GM10248 (cell line): ENCODE measurements at regions not wholly inside any gene's neighbourhood (a gene's known extent, or its start where the extent isn't known, plus 50 kb on each side); places are given as distances from the start of the nearest gene placed in this dataset.

ENCODE experiments used
- CTCF ChIA-PET: fragments of 300-600 bp; sonication (Branson Sonifier 250); formaldehyde crosslinking; extraction: SDS; loops from one replicate; lab custom pipeline; 2021; ENCODE audit warnings: antibody characterized with exemption; lab: Yijun Ruan, JAX
- POLR2A ChIA-PET: fragments of 350-650 bp; sonication (Branson Sonifier 250); formaldehyde crosslinking; extraction: SDS; loops from one replicate; lab custom pipeline; 2020; ENCODE audit warnings: antibody characterized with exemption; lab: Yijun Ruan, JAX
- DNase-seq: peaks from one replicate; pipeline ENCODE4 v3.0.0; 2012; ENCODE audit errors: extremely low spot score
- CTCF ChIP-seq: IDR thresholded peaks from 2 replicates; pipeline ENCODE4 v1.5.1; 2012; ENCODE audit warnings: mild to moderate bottlenecking, low read depth; ENCODE audit errors: extremely low read depth, missing control alignments, control extremely low read depth

- no peak for TF ChIP-seq CTCF
- CTCF ChIA-PET: no interaction called here
- POLR2A ChIA-PET: no interaction called here
- no peak for DNase-seq
Observed at GRCh38 chr18:41395695-41396094, 559.3 kb upstream of the PIK3C3 start.

- ChIA-PET POLR2A (no interaction called here), CTCF (interaction anchor here (1.0 kb wide), 1 partner anchor 12 kb away, joined by 3 read pairs; no protein-coding TSS in a partner anchor)
- TF ChIP-seq CTCF: peak; percentile 47
- DNase-seq: peak; percentile 17
Observed at GRCh38 chr18:41391616-41392595, 563.1 kb upstream of the PIK3C3 start.

GRCh38 chr18:41390309-41390708, 564.7 kb upstream of the PIK3C3 start:
- DNase-seq: no peak

GRCh38 chr18:41378598-41378997, 576.4 kb upstream of the PIK3C3 start:
- DNase-seq: no peak
- CTCF ChIA-PET: no interaction called here
- TF ChIP-seq CTCF: no peak
- POLR2A ChIA-PET: no interaction called here

More at GRCh38 chr18:41390309-41390708, 564.7 kb upstream of the PIK3C3 start:
- ChIA-PET CTCF (interaction anchor here (1.1 to 1.5 kb wide), 2 partner anchors 9 to 14 kb away, joined by 3 read pairs; no protein-coding TSS in a partner anchor), POLR2A (no interaction called here)
- TF ChIP-seq CTCF: no peak

- no peak for DNase-seq
- TF ChIP-seq CTCF: no peak
- POLR2A ChIA-PET: no interaction called here
- CTCF ChIA-PET: no interaction called here
Observed at GRCh38 chr18:41373612-41374011, 581.4 kb upstream of the PIK3C3 start.

GRCh38 chr18:41372046-41372665, 582.9 kb upstream of the PIK3C3 start:
- ChIA-PET POLR2A (no interaction called here), CTCF (no interaction called here)
- no peak for TF ChIP-seq CTCF
- DNase-seq: no peak
